ENCODE measurements at regions not wholly inside any gene's neighbourhood (a gene's known extent, or its start where the extent isn't known, plus 50 kb on each side); places are given as distances from the start of the nearest gene placed in this dataset.

GRCh38 chr6:14924126-14925024 is 321.5 kb upstream of the JARID2 start:
- no peak for ATAC-seq (replicated peaks in 1 of 2)
- H3K9me3 Mint-ChIP-seq, result no peaks in the 10 kb centered on the region
- no peaks in the 10 kb centered on the region for H3K4me1 Mint-ChIP-seq (ENCODE audit: low read depth)
- no peak overlapping the region for H3K27ac Mint-ChIP-seq
- no peak overlapping the region for H3K4me3 Mint-ChIP-seq
- DNase-seq, result no peak
- H3K36me3 Mint-ChIP-seq (ENCODE audit: insufficient read depth in 2 of 2), result no peaks in the 10 kb centered on the region
- peaks cover 8% of the 10 kb centered on the region for H3K27me3 Mint-ChIP-seq (ENCODE audit: low read depth)

DNA sequence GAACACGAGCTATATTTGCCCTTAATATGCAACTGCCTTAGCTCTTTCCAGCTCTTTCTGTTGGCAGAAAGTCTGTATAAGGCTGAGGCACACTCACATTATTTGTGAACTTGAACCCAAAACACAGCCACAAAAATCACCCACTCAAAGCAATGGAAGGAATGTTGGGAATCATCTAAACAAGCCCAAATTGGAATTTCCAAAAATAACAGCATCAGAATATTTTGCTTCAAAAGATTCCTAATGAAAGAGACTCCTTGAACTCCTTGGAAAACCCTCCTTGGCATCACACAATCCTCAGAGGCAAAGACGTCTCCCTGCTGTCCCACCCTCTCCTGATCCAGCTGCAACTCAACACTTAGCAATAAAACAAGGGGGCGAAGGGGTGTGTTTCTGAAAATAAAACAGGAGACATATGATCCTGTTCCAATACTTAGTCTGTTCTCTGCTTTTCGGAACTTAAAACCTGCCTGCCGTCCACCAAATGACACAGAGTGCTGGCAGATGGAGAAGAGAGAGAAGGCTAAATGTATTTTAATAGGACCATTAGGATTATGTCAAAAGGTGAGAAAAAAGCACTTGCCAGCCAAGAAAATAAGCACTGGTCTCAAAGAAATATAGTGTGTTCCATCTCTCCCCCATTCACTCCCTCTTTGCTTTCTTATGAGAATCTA is 320.7 kb upstream of the JARID2 start:
- ATAC-seq (replicated peaks in 1 of 2) (no peak), DNase-seq (no peak)
- H3K4me3 Mint-ChIP-seq, result no peak overlapping the region
- no peaks in the 10 kb centered on the region for H3K4me1 Mint-ChIP-seq (ENCODE audit: low read depth)
- H3K27ac Mint-ChIP-seq, result no peak overlapping the region
- no peaks in the 10 kb centered on the region for H3K36me3 Mint-ChIP-seq (ENCODE audit: insufficient read depth in 2 of 2)
- H3K9me3 Mint-ChIP-seq, result no peaks in the 10 kb centered on the region
- peaks cover 8% of the 10 kb centered on the region for H3K27me3 Mint-ChIP-seq (ENCODE audit: low read depth)

DNA sequence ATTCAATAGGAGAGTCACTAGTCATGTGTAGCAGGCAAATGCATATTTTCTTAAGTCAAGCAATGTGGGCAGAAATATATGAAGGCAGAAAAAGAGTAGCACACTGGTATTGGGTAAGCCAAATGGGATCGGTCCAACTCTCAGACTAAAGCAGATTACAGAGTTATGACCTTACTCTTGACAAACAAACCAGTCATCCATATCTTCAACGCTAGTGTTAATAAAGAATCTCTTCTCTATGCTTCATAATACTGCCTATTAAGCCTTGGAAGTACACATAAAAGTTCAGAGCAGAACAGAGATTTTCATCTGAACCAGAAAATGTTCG is 320.2 kb upstream of the JARID2 start:
- Mint-ChIP-seq H3K27me3 (ENCODE audit: low read depth) (peaks cover 8% of the 10 kb centered on the region), H3K9me3 (no peaks in the 10 kb centered on the region), H3K36me3 (ENCODE audit: insufficient read depth in 2 of 2) (no peaks in the 10 kb centered on the region), H3K27ac (no peak overlapping the region), H3K4me1 (ENCODE audit: low read depth) (peaks cover 2% of the 10 kb centered on the region), H3K4me3 (no peak overlapping the region)
- DNase-seq (no peak), ATAC-seq (replicated peaks in 1 of 2) (no peak)

DNA sequence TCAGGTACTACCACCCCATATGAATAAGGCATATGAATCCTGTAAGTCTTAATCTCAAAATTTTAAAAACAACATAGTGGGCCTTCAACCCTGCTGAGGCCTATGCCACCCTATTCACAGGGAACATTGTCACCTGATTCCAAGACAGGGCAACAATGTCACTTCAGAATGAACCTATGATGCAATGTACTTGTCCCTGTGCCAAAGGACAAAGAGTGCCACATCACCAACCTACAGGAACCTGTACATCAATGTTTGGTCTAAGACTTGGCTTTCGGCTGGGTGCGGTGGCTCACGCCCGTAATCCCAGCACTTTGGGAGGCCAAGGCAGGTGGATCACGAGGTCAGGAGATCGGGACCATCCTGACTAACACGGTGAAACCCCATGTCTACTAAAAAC is 318.5 kb upstream of the JARID2 start:
- no peaks in the 10 kb centered on the region for H3K36me3 Mint-ChIP-seq (ENCODE audit: insufficient read depth in 2 of 2)
- H3K4me3 Mint-ChIP-seq, result no peak overlapping the region
- peaks cover 8% of the 10 kb centered on the region for H3K27me3 Mint-ChIP-seq (ENCODE audit: low read depth)
- no peaks in the 10 kb centered on the region for H3K9me3 Mint-ChIP-seq
- ATAC-seq (replicated peaks in 1 of 2) (no peak), DNase-seq (no peak)
- peaks cover 4% of the 10 kb centered on the region for H3K4me1 Mint-ChIP-seq (ENCODE audit: low read depth)
- H3K27ac Mint-ChIP-seq, result no peak overlapping the region

DNA sequence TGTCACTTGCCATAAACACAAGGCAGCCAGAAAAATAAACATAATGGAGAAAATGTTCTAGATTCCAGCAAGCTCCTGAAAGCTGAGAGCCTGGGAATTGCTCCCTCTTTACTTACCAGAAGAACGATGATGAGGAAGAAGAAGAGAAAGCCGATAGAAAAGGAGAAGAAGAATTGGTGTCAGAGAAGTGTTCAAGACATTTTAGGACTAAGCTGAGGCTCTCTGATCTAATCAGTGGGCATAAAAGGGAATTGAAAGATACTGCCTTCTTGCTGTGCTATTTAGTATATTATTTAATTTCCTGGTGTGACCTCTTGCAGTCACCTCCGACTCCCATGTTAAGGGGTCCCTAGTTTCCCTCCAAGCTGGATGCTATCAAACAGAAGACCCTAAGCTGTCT is 316.6 kb upstream of the JARID2 start:
- H3K27me3 Mint-ChIP-seq (ENCODE audit: low read depth), result peaks cover 8% of the 10 kb centered on the region

DNA sequence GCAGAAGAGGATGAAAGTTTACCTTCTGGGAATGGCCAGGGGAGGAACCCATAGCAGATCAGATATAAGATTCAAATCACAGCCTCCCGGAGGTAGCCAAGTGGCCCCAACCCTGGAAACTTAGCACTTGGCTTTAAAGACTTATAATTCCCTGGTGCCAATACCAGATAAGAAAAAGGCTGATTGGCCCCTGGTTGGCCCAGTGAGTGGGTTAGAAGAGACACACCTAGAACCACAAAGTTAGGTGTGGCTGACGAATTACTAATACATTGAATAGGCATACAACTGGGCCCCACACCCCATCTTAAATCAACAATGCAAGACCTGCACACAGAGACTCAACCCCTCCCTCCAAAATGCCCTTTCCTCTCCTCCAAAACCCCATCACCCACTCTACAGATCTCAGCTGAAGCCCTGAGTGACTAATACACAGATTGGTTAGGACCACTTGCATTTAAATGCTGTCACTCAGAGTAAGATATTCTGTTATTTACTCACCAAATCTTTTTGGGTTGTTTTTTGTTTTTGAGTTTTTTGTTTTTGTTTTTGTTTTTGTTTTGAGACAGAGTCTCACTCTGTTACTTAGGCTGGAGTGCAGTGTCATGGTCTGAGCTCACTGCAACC is 315.4 kb upstream of the JARID2 start:
- no peaks in the 10 kb centered on the region for H3K36me3 Mint-ChIP-seq (ENCODE audit: insufficient read depth in 2 of 2)
- ATAC-seq (replicated peaks in 1 of 2), result peak; percentile 39 to 51
- no peak overlapping the region for H3K4me3 Mint-ChIP-seq
- H3K9me3 Mint-ChIP-seq, result no peaks in the 10 kb centered on the region
- no peak for DNase-seq
- no peak overlapping the region for H3K27ac Mint-ChIP-seq
- no peaks in the 10 kb centered on the region for H3K27me3 Mint-ChIP-seq (ENCODE audit: low read depth)
- peaks cover 18% of the 10 kb centered on the region for H3K4me1 Mint-ChIP-seq (ENCODE audit: low read depth)

More for the DNA sequence above, 316.6 kb upstream of the JARID2 start:
- no peak overlapping the region for H3K27ac Mint-ChIP-seq
- H3K36me3 Mint-ChIP-seq (ENCODE audit: insufficient read depth in 2 of 2), result no peaks in the 10 kb centered on the region
- DNase-seq (no peak), ATAC-seq (replicated peaks in 1 of 2) (no peak)
- peaks cover 17% of the 10 kb centered on the region for H3K4me1 Mint-ChIP-seq (ENCODE audit: low read depth)
- H3K9me3 Mint-ChIP-seq, result no peaks in the 10 kb centered on the region
- no peak overlapping the region for H3K4me3 Mint-ChIP-seq

GRCh38 chr6:14932485-14933182 is 313.2 kb upstream of the JARID2 start:
- Mint-ChIP-seq H3K27me3 (ENCODE audit: low read depth) (no peaks in the 10 kb centered on the region), H3K27ac (no peak overlapping the region), H3K36me3 (ENCODE audit: insufficient read depth in 2 of 2) (no peaks in the 10 kb centered on the region), H3K4me3 (no peak overlapping the region), H3K4me1 (ENCODE audit: low read depth) (peaks cover 18% of the 10 kb centered on the region), H3K9me3 (no peaks in the 10 kb centered on the region)
- ATAC-seq (replicated peaks in 1 of 2) (no peak), DNase-seq (no peak)

- Mint-ChIP-seq H3K27ac (no peak overlapping the region), H3K4me1 (ENCODE audit: low read depth) (peaks cover 18% of the 10 kb centered on the region), H3K36me3 (ENCODE audit: insufficient read depth in 2 of 2) (no peaks in the 10 kb centered on the region), H3K9me3 (no peaks in the 10 kb centered on the region), H3K27me3 (ENCODE audit: low read depth) (no peaks in the 10 kb centered on the region), H3K4me3 (no peak overlapping the region)
- no peak for ATAC-seq (replicated peaks in 1 of 2)
- no peak for DNase-seq
Measured at GRCh38 chr6:14933183-14933544, 312.7 kb upstream of the JARID2 start.

DNA sequence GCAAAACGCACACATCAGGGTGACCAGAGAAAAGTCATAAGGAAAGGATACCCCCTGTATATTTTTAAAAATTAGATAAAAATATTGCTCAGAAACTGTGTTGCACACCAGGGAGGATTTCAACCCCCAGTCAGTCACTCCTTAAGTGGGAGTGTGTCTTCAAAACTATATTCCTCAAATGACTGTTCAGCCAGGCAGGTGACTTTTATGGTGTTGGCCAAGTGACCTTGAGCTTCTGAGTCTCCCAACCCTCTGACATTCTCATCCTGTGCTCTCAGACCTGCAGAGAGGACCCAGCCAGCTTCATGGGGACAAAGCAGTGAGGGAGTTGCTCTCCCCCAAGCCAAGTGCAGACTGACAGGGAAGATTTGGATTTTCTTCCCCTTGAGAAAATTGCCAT is 311.9 kb upstream of the JARID2 start:
- H3K36me3 Mint-ChIP-seq (ENCODE audit: insufficient read depth in 2 of 2), result no peaks in the 10 kb centered on the region
- H3K27ac Mint-ChIP-seq, result no peak overlapping the region
- H3K9me3 Mint-ChIP-seq, result no peaks in the 10 kb centered on the region
- H3K4me3 Mint-ChIP-seq, result no peak overlapping the region
- H3K4me1 Mint-ChIP-seq (ENCODE audit: low read depth), result peaks cover 18% of the 10 kb centered on the region
- peak; percentile 4 to 7 for DNase-seq
- no peaks in the 10 kb centered on the region for H3K27me3 Mint-ChIP-seq (ENCODE audit: low read depth)
- ATAC-seq (replicated peaks in 1 of 2), result peak; percentile 67 to 72

- ATAC-seq (replicated peaks in 1 of 2) (no peak), DNase-seq (no peak)
- Mint-ChIP-seq H3K4me3 (no peak overlapping the region), H3K4me1 (ENCODE audit: low read depth) (peaks cover 18% of the 10 kb centered on the region), H3K27me3 (ENCODE audit: low read depth) (no peaks in the 10 kb centered on the region), H3K27ac (no peak overlapping the region), H3K9me3 (no peaks in the 10 kb centered on the region), H3K36me3 (ENCODE audit: insufficient read depth in 2 of 2) (no peaks in the 10 kb centered on the region)
Measured at GRCh38 chr6:14934844-14935243, 311.0 kb upstream of the JARID2 start.

DNA sequence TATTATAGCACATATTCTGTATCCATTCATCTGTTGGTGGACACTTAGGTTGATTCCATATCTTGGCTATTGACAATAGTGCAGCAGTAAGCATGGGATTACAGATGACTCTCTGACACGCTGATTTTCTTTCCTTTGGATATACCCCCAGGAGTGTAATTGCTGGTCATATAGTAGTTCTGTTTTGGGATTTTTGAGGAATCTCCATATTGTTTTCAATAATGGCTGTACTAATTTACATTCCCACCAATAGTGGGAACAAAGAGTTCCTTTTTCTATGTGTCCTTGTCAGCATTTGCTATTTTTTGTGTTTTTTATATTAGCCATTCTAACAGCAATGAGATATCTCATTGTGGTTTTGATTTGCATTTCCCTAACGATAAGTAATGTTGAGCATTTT is 309.0 kb upstream of the JARID2 start:
- Mint-ChIP-seq H3K36me3 (ENCODE audit: insufficient read depth in 2 of 2) (no peaks in the 10 kb centered on the region), H3K27me3 (ENCODE audit: low read depth) (no peaks in the 10 kb centered on the region), H3K9me3 (no peaks in the 10 kb centered on the region), H3K27ac (no peak overlapping the region), H3K4me1 (ENCODE audit: low read depth) (peaks cover 14% of the 10 kb centered on the region), H3K4me3 (no peak overlapping the region)
- ATAC-seq (replicated peaks in 1 of 2) (no peak), DNase-seq (no peak)

GRCh38 chr6:14943116-14943515 is 302.8 kb upstream of the JARID2 start:
- no peak for DNase-seq
- H3K9me3 Mint-ChIP-seq, result no peaks in the 10 kb centered on the region
- no peak overlapping the region for H3K27ac Mint-ChIP-seq
- H3K4me1 Mint-ChIP-seq (ENCODE audit: low read depth), result peaks cover 11% of the 10 kb centered on the region
- peaks cover 0 to 3% of the 10 kb centered on the region in 2 donors for H3K36me3 Mint-ChIP-seq (ENCODE audit: insufficient read depth in 2 of 2)
- no peak for ATAC-seq (replicated peaks in 1 of 2)
- no peaks in the 10 kb centered on the region for H3K27me3 Mint-ChIP-seq (ENCODE audit: low read depth)
- no peak overlapping the region for H3K4me3 Mint-ChIP-seq

DNA sequence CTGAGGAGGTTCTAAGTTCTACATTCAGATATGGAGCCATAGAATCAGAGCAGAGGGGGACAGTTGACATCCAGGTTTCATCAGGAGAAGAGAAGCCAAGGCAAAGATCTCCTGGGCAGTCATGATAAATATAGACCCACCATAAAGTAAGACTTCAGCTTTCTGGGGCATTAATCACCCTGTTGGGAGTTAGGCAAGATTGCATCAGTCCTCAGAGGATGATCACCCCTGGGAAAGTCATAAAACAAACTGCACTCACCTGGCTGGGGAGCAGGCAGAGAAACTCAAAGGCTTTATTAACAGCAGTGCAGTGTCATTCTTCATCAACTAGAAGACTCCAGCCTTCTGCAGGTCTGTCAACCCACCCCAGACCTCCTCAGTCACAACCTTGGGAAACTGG is 301.3 kb upstream of the JARID2 start:
- Mint-ChIP-seq H3K4me3 (no peak overlapping the region), H3K36me3 (ENCODE audit: insufficient read depth in 2 of 2) (peaks cover 0 to 3% of the 10 kb centered on the region in 2 donors), H3K27me3 (ENCODE audit: low read depth) (no peaks in the 10 kb centered on the region), H3K9me3 (no peaks in the 10 kb centered on the region), H3K27ac (no peak overlapping the region), H3K4me1 (ENCODE audit: low read depth) (peaks cover 11% of the 10 kb centered on the region)
- DNase-seq (no peak), ATAC-seq (replicated peaks in 1 of 2) (no peak)

Data from activated T-cell treated with anti-CD3 and anti-CD28 coated beads, Interleukin-2, amount 50 U/mL, for 72 hours (primary cell).